ENCODE measurements at regions not wholly inside any gene's neighbourhood (a gene's known extent, or its start where the extent isn't known, plus 50 kb on each side); places are given as distances from the start of the nearest gene placed in this dataset.
A peak's percentile ranks its signal among the peaks of the same experiment; 100 is the strongest.

DNA sequence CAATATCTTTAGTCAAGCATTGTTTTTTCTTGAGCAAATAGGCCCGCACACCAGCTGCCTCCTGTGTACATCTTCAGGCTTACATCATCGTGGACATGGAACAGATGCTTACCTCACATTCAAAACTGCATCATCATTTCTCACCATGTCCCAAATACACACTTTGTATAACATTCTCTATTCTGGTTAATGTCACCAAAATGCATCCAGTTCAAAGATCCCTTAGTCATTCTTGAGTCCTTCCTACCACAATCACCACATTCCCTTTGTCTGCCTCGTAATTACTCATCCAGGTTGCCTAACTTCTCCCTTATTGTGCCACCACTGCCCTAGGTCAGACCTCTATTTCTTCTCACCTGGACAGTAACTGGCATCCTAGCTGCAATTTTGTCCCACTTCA lies 373.7 kb upstream of the GALNT5 start:
- no peak overlapping the region for H3K4me3 ChIP-seq (ENCODE audit: low read depth, low read length)
- DNase-seq (ENCODE audit: low read depth) = no peak
- TF ChIP-seq, protein P1, sequence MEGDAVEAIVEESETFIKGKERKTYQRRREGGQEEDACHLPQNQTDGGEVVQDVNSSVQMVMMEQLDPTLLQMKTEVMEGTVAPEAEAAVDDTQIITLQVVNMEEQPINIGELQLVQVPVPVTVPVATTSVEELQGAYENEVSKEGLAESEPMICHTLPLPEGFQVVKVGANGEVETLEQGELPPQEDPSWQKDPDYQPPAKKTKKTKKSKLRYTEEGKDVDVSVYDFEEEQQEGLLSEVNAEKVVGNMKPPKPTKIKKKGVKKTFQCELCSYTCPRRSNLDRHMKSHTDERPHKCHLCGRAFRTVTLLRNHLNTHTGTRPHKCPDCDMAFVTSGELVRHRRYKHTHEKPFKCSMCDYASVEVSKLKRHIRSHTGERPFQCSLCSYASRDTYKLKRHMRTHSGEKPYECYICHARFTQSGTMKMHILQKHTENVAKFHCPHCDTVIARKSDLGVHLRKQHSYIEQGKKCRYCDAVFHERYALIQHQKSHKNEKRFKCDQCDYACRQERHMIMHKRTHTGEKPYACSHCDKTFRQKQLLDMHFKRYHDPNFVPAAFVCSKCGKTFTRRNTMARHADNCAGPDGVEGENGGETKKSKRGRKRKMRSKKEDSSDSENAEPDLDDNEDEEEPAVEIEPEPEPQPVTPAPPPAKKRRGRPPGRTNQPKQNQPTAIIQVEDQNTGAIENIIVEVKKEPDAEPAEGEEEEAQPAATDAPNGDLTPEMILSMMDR (IDR thresholded peaks at IDR 0.05; ENCODE audit: control insufficient read depth, extremely low read depth, insufficient read depth) = no peak

DNA sequence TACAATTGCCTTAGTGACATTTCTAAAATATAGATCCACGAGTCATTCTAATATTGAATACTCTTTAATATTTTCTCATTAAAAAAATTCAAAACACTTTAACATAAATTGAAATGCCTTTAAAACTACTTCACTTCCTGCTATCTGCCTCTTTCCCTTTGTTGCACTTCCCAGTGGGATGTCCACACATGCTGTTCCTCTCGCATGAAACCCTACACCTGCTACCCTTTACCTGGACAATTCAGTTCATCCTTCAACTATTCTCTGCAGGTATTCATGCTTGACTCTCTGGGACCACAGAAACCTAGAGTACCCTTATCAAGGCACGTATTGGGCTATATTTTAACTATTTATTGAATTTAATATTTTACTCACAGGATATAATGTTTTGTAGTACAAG lies 373.3 kb upstream of the GALNT5 start:
- no peak overlapping the region for H3K4me3 ChIP-seq (ENCODE audit: low read depth, low read length)
- TF ChIP-seq, protein P1 (IDR thresholded peaks at IDR 0.05; ENCODE audit: control insufficient read depth, extremely low read depth, insufficient read depth) = no peak
- no peak for DNase-seq (ENCODE audit: low read depth)

DNA sequence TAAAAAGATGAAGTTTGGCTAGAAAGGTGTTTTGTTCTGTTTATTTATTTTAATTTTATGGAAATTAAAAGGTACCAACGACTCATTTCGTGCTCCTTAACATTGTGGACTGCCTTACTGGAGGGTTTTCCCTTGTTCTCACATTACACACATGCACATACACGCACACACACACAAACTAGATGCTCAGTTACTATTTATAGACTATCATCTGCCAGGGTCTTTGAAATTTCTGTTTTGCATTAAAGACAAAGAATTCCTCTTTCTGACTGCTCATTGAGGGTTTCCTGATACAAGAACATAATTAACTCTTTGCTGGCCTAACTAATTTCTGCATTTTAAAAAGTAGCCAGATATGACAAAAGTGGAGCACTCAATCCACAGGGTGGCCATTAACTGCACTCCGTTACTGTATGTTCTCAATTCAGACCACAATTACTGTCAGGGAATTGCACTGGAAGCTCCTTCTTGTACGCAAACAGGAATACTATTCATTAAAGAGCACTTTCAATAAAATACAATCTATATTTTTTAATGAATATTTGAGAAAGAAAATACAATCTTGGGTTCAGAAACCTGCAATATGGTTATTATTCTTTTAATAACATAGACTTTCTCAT lies 366.9 kb upstream of the GALNT5 start:
- TF ChIP-seq, protein P1 (IDR thresholded peaks at IDR 0.05; ENCODE audit: control insufficient read depth, extremely low read depth, insufficient read depth) = no peak
- DNase-seq (ENCODE audit: low read depth) = no peak
- no peak overlapping the region for H3K4me3 ChIP-seq (ENCODE audit: low read depth, low read length)

DNA sequence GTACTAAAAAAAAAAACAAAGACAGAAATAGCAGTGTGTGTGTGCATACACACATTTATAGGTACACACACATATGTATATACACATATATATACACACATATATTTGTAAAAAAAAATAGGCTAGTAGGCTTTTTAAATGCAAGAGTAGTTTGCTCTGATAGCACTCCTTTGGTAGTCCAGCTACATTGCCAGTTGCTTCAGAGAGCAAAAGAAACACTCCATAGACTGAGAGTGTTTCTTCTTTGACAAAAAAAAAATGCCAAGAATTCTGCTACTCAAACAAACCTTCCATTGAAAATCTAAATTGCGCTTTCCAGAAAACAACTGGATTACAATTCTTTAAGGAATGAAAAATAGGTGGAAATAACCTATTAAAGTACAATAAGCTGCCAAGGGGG lies 365.9 kb upstream of the GALNT5 start:
- DNase-seq (ENCODE audit: low read depth) = no peak
- TF ChIP-seq, protein P1 (IDR thresholded peaks at IDR 0.05; ENCODE audit: control insufficient read depth, extremely low read depth, insufficient read depth) = no peak
- no peak overlapping the region for H3K4me3 ChIP-seq (ENCODE audit: low read depth, low read length)

DNA sequence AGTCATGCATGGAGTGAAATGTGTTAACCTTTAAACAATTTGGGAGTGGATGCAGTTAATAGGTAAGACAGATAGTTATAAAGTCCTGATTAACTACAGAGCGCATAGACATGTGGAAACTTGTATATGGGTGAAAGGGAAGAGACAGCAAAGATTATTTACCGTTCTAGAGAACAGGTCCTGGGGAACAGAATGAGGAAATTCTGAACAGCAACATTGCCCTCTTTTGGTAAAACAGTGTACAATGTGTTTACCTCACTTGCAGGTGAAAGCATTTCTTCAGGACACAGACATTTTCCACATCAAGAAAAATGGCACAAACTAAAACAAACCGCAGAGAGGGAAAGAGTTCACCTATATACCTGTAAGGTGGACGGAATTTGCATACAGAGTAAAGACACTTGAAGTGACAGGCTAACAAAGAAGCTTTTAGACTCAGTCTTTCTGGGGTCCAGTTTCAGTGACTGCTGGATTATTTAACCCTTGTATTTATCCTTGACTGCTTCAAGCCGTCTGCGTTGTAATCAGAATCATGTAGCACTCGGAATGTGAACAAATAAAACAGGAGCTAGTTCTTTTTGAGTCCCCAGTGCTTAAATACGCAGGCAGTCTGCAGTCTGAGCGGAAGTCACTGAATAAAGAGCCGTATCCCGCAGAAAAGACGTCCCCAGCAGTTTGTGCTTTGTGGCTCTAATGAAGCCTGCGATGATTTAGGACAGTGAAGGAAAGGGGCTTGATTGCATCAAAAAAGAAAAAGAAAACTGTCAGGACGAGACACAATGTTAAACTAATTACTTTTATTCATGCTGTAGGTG lies 364.8 kb upstream of the GALNT5 start:
- peak; percentile 54 for DNase-seq (ENCODE audit: low read depth)
- TF ChIP-seq, protein P1 (IDR thresholded peaks at IDR 0.05; ENCODE audit: control insufficient read depth, extremely low read depth, insufficient read depth) = peak; percentile 73
- peak overlapping the region; percentile 35 for H3K4me3 ChIP-seq (ENCODE audit: low read depth, low read length)

DNA sequence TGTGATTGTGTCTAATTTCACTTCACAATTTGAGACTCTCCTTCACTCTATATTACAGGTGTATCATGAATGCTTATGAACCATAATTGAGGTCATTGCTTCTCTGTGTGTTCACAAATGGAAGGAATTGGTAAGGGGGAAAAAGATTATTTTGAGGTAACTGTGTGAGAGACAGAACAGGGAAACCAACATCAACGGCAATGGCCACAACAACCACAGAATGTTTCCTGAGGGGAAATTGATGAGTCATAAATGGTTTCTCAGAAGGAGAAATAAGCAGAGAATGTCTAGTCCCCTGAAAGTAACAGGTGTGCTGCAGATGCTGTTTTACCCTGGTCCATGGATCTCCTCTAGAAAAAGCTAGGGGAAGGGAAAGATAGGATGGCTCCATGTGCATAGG lies 361.2 kb upstream of the GALNT5 start:
- H3K4me3 ChIP-seq (ENCODE audit: low read depth, low read length) = no peak overlapping the region
- DNase-seq (ENCODE audit: low read depth) = no peak
- TF ChIP-seq, protein P1 (IDR thresholded peaks at IDR 0.05; ENCODE audit: control insufficient read depth, extremely low read depth, insufficient read depth) = no peak
